EL (cell line): ENCODE measurements at regions not wholly inside any gene's neighbourhood (a gene's known extent, or its start where the extent isn't known, plus 50 kb on each side); places are given as distances from the start of the nearest gene placed in this dataset.

Source experiments
- DNase-seq: peaks from one replicate; pipeline ENCODE4 v3.0.0-alpha.2; 2016

DNA sequence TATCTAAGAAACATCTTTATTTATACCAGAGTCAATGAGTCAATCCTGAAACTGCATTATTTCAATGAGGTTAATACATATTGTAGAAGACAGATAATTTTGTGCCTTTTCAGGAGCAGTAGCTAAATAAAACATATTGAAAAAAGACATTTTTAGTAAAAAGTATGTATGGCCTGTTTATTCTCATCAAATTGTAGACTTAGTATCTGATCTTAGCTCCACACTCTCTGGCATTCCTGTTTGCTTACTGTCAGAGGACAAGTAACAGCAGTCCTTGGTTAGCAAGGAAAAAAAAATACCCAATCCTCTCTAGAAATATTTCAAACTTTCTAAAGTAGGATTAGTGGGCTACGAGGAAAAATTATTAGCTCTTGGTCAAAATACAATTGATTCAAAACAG, 50.5 kb upstream of the GUCY1A1 start:
- no peak for DNase-seq

DNA sequence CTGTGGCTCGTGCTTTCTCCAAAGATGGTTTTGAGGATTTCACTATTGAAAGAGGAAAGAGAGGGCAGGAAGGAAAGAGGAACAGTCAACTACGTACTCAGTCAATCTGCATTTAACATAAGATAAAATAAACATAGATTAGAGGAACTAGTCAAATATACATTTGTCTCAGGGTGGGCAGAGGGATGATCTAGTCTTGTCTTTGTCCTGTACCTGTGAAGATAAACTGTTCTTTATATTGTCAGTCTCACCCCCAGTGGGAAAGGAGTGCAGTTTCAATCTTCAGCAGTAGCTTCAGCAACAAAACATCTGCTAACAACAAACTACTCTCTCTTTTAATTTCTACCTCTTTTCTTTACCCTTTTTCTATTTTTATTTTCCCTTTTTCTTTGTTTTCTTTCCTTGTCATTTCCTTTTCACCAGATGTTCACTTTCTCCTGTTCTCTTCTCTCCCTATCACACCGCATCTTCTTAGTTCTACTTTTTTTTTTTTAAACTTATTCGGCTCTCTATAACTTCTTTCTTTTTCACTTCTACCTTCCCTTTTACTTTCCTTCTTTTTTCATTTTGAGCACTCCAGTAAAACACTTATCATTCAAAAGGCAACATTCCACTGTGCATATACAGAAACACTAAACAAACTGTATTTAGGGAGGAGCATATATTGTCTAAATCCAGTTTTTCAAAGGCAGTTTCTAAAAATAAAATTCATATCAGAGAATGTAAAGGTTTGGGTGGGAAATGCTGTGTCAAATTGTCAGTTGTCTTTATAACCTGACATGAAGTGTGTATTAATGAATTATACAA, 51.4 kb upstream of the GUCY1A1 start:
- no peak for DNase-seq

- DNase-seq: peak; percentile 9
Measured at GRCh38 chr4:155614111-155614762, 52.4 kb upstream of the GUCY1A1 start.

GRCh38 chr4:155612074-155612473, 54.6 kb upstream of the GUCY1A1 start:
- DNase-seq: no peak

GRCh38 chr4:155611501-155611900, 55.1 kb upstream of the GUCY1A1 start:
- DNase-seq: no peak

GRCh38 chr4:155610143-155610542, 56.5 kb upstream of the GUCY1A1 start:
- DNase-seq: no peak

DNA sequence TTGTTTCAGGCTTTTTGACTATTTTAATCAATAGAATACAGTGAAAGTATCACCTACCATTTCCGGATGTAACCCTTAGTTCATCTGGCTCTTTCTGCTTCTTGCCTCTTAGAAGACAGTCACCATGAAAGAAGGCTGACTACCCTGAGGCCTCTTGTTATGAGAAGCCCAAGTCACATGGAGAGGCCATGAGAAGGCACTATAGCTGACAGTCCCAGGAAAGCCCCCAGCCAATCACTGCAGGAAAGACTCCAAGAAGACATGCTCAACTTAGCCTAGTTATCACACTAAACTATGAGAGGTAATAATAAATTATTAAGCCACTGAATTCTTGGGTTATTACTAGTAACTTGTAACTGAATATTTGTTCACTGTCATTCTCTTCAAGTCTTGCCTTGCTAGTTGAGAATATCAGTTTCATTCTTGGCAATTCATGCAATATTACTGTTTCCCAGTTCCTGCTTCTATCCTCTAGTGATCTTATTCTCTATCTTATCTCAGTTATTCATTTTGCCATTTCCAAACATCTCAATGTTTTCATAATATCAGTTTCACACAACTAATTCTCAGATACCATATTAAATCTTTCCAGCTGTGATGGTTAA, 57.1 kb upstream of the GUCY1A1 start:
- peak; percentile 32 for DNase-seq

GRCh38 chr4:155608225-155608885, 58.3 kb upstream of the GUCY1A1 start:
- DNase-seq: peak; percentile 13

DNA sequence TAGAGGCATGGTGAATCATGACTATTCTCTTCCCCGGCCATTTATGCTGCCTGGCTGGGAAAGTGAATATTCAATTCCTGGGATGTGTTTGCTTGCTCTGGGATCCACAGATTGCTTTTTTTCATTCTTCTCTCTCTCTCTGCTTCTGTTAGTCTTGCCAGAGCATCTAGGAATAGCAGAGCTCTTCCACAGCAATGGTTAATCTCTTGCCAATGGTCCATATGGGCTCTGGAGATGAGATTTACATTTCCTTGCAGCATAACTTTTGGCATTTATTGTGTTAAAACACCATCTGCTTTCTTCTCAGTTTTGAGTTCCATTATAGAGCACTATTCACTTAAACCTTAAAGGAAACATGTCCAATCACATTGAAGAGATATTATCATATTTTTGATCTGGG, 59.2 kb upstream of the GUCY1A1 start:
- DNase-seq: no peak

DNA sequence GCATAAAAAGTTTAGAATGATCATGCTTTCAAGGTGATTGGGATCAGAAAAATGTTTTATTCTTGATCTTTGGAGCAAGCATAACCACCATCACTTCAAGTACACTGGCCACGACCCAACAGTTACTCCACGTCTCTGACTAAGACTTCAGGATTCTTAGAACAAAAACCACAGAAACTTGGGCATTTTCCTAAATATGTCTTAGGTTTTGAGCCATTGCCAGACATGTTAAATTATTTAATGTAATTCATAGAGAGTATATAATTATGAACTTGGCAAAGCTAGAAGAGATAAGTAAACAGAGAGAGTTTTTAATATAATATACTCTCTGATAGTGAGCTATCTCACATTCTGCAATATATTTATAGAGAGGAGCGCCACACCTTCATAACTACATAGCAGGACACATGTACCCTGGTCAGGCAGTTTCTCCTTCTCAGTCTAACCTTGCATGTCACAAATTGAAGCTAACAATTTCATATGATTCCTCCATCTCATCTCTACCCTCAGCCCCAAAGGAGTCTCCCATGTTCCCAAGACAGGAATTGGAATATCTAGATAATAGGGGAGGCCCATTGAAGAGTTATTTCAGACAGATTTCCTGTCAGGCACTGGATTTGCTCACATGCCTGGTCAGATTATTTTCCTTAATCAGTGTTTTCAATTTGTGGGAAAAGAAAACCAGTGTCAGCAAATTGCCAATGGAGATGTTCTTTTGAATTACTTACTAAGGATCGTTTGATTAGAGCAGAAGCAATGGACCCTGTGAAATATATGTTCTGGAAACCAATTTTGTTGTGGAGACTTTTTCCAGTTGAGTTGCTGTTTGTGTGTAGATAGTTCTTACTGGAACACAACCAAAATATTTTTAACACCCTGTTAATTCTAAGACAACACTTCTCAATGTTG, 61.7 kb upstream of the GUCY1A1 start:
- DNase-seq: peak; percentile 85

DNA sequence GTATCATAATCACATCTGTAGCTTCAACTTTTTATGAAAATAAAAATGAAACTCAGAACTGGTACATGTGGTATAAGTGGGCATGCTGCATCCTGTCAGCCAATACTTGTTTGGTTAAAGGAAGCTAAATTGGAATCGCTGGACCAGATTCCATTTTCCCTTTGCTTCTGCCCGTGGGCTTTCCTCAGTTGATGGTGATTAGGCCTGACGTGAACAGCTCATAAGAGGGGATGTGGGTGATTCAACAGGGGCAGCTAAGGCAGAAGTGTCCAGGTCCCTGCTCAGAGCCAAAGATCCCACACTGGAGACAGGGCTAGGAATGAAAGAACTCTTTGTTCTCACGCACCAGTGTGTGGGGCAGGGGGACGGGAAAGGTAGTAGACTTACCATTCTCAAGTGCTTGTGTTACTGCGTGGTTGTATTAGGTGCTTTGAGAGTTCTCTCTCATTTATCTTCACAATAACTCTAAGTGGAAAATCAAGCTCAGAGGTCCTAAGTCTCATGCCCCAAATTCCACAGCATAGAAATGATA, 63.2 kb upstream of the GUCY1A1 start:
- no peak for DNase-seq

GRCh38 chr4:155602351-155603140, 64.1 kb upstream of the GUCY1A1 start:
- no peak for DNase-seq

DNA sequence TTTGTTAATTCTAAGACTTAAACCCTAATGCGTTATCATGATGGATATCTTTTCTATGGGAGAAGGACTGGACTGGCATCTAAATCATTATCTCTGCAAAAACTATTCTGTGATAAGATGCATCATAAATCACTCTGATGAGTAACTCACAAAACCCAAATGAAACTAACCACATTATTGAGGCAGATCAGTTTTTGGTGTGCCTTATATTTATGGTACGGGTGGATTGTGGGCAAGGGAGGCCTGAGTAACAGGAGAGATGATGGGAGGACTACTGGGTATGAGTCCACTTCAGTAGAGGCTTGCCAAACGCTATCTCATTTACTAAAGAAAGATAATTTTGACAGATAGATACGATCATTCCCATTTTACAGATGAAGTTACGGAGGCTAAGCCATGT, 66.4 kb upstream of the GUCY1A1 start:
- no peak for DNase-seq

GRCh38 chr4:155599596-155599995, 67.1 kb upstream of the GUCY1A1 start:
- no peak for DNase-seq

- no peak for DNase-seq
Measured at GRCh38 chr4:155599085-155599484, 67.6 kb upstream of the GUCY1A1 start.

GRCh38 chr4:155597933-155598451, 68.7 kb upstream of the GUCY1A1 start:
- DNase-seq: no peak

GRCh38 chr4:155597281-155597680, 69.4 kb upstream of the GUCY1A1 start:
- no peak for DNase-seq

DNA sequence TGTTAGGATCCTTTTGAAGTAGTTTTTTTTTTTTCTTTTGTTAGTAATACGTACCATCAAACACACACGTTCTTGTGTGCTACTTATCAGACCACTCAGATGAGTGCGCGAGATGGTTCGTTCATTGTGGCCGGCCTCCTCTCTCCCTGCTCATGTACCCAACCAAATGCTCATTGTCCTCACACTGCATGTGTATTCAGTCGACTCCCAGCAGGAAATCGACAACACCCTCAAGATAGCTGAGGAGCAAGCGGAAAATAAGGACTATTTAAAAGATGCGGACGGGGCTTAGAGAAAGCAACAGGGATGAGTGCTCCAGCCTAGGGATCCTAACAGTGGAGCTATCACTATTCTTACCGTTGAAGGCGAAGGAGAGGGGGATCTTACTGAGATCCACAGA, 72.9 kb upstream of the GUCY1A1 start:
- no peak for DNase-seq

GRCh38 chr4:155592938-155593297, 73.7 kb upstream of the GUCY1A1 start:
- no peak for DNase-seq

GRCh38 chr4:155592179-155592937, 74.3 kb upstream of the GUCY1A1 start:
- no peak for DNase-seq
